ENCODE measurements at regions not wholly inside any gene's neighbourhood (a gene's known extent, or its start where the extent isn't known, plus 50 kb on each side); places are given as distances from the start of the nearest gene placed in this dataset.
"Not testable (repeated sequence)": the region's sequence is repeated elsewhere in the genome, so short reads cannot be mapped to it uniquely, and the experiment has no call there.

DNA sequence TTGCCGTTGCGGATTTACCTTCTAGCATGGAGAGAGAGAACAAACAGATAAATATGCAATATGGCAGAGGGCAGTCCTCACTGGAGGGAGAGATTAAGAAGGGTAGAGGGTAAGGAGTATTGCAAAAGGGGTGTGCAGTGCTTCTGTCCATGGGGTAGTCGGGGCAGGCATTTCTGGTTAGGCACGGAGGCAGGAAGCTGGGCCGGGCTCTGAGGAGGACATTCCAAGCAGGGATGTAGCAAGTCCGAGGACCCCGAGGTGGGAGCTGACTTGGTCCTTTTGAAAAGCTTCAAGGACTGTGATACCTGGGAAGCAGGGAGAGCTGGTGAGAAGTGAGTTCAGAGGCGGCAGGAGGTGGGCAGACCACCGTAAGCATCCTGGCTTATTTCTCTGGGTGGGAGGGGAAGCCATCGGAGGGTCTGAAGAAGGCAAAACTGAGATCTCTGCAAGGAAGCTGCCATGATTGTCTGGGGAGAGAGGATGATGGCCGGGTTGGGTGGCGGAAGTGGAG, 214.9 kb downstream of the FGF9 start:
- Mint-ChIP-seq H3K27me3 (ENCODE audit: low read depth) (peaks cover 10% of the 10 kb centered on the region), H3K9me3 (no peaks in the 10 kb centered on the region), H3K4me3 (no peak overlapping the region), H3K36me3 (ENCODE audit: low read depth) (no peaks in the 10 kb centered on the region), H3K27ac (no peak overlapping the region), H3K4me1 (peaks cover 29% of the 10 kb centered on the region)
- TF ChIP-seq, protein P1, sequence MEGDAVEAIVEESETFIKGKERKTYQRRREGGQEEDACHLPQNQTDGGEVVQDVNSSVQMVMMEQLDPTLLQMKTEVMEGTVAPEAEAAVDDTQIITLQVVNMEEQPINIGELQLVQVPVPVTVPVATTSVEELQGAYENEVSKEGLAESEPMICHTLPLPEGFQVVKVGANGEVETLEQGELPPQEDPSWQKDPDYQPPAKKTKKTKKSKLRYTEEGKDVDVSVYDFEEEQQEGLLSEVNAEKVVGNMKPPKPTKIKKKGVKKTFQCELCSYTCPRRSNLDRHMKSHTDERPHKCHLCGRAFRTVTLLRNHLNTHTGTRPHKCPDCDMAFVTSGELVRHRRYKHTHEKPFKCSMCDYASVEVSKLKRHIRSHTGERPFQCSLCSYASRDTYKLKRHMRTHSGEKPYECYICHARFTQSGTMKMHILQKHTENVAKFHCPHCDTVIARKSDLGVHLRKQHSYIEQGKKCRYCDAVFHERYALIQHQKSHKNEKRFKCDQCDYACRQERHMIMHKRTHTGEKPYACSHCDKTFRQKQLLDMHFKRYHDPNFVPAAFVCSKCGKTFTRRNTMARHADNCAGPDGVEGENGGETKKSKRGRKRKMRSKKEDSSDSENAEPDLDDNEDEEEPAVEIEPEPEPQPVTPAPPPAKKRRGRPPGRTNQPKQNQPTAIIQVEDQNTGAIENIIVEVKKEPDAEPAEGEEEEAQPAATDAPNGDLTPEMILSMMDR (IDR thresholded peaks at IDR 0.05; ENCODE audit: unreplicated experiment in 3 of 3) = no peak

DNA sequence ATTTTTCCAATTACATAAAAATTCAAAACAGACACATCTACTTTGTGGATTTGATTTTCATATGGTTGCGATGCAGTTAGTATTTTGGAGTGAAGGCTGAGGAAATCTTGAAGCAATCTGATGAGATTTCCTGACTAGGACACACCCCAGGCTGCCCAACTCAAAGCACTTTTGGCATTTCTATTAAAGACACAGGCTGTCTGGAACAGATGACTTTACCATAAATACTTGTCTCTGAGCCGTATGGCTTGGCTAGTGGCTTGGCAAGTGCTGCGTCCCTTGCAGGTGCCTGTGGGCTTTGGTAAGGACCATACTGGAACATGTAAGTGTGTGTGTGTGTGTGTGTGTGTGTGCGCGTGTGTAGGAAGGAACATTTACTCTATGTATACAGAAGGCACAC, 218.8 kb downstream of the FGF9 start:
- Mint-ChIP-seq H3K4me3 (no peak overlapping the region), H3K9me3 (no peaks in the 10 kb centered on the region), H3K27me3 (ENCODE audit: low read depth) (peaks cover 10% of the 10 kb centered on the region), H3K36me3 (ENCODE audit: low read depth) (no peaks in the 10 kb centered on the region), H3K4me1 (peaks cover 19% of the 10 kb centered on the region), H3K27ac (no peak overlapping the region)
- TF ChIP-seq, protein P1 (IDR thresholded peaks at IDR 0.05; ENCODE audit: unreplicated experiment in 3 of 3) = no peak

DNA sequence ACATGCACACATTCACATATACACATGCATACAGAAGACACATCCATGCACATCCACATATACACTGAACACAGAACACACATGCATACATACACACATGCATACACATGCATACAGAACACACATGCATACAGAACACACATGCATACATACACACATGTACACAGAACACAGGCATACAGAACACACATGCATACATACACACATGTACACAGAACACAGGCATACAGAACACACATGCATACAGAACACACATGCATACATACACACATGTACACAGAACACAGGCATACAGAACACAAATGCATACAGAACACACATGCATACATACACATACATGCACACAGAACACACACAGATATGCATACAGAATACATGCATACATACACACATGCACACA, 219.3 kb downstream of the FGF9 start:
- H3K36me3 Mint-ChIP-seq (ENCODE audit: low read depth); H3K4me3 Mint-ChIP-seq; H3K9me3 Mint-ChIP-seq; H3K27ac Mint-ChIP-seq: not testable (repeated sequence)
- Mint-ChIP-seq H3K27me3 (ENCODE audit: low read depth) (peaks cover 10% of the 10 kb centered on the region), H3K4me1 (peaks cover 24% of the 10 kb centered on the region)

DNA sequence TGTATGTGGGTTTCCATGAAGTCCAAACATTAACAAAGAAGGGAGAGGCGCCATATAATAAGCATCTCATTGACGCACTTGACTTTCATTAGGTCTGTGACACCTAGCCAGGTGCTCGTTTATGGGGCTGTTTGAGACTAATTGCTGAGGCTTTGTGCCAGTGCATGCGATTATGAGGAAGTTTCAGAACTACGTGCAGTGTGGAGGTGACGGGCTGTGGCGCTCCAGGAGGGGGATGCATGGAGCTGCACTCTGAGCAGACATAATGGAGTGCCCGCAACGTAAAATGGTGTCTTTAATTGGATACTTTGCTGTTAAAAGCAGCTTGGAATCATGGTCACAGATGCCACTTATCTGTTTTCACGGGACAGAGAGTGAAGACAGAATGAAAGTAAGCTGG, 223.2 kb downstream of the FGF9 start:
- TF ChIP-seq, protein P1 (IDR thresholded peaks at IDR 0.05; ENCODE audit: unreplicated experiment in 3 of 3) = no peak
- H3K4me3 Mint-ChIP-seq = no peak overlapping the region
- no peaks in the 10 kb centered on the region for H3K27me3 Mint-ChIP-seq (ENCODE audit: low read depth)
- peaks cover 36% of the 10 kb centered on the region for H3K4me1 Mint-ChIP-seq
- H3K9me3 Mint-ChIP-seq = no peaks in the 10 kb centered on the region
- H3K36me3 Mint-ChIP-seq (ENCODE audit: low read depth) = no peaks in the 10 kb centered on the region
- no peak overlapping the region for H3K27ac Mint-ChIP-seq

DNA sequence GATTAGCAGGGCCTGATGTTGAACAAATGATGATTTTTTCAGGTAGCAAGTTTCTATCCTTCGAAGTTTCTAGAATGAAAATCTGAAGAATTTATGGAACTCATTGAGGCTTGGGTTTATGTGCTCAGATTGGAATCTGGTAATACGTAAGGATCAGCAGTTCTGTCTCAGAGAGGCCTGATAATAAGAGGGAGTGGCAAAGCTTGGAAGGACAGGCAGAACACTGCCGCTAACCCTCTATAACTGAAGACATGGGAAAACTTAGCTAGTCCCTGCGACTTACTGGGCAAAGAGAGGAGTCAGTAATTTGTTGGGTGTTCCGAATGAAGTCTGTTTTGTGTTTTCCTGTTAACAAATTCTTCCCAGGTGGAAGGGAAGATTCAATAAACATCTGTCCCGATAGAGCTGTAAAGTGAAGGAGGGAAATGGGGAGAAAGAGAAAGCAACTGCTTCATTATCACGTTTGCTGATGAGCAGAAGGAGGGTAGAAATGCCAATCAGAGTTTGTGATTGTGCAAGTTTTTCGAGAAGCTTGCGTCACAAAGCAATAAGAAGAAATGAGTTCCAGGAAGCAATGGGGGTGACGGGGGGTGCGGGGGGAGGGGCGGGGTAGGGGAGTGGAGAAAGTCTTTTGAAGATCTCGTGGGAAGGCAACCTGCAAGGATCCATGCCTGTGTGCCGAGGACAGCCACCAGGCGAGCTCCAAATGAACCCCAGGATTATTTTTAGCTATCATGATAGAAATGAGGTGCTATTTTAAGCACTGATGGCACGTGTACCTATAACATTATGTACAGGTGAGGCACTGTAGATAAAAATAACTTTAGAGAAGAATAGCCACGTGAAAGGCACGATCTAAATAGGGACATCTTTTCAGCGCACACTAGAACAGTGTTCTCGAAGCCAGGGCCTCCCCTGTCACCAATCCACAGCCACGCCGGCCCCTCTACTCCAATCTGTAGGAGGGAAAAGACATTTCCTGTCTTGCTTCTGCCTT, 224.1 kb downstream of the FGF9 start:
- TF ChIP-seq, protein P1 (IDR thresholded peaks at IDR 0.05; ENCODE audit: unreplicated experiment in 3 of 3) = no peak
- H3K4me1 Mint-ChIP-seq = peaks cover 43% of the 10 kb centered on the region
- no peaks in the 10 kb centered on the region for H3K36me3 Mint-ChIP-seq (ENCODE audit: low read depth)
- H3K27me3 Mint-ChIP-seq (ENCODE audit: low read depth) = no peaks in the 10 kb centered on the region
- H3K27ac Mint-ChIP-seq = peak overlapping the region in 1 of 3 experiments; percentile 53
- peak overlapping the region in 1 of 3 experiments; percentile 3 for H3K4me3 Mint-ChIP-seq
- no peaks in the 10 kb centered on the region for H3K9me3 Mint-ChIP-seq

DNA sequence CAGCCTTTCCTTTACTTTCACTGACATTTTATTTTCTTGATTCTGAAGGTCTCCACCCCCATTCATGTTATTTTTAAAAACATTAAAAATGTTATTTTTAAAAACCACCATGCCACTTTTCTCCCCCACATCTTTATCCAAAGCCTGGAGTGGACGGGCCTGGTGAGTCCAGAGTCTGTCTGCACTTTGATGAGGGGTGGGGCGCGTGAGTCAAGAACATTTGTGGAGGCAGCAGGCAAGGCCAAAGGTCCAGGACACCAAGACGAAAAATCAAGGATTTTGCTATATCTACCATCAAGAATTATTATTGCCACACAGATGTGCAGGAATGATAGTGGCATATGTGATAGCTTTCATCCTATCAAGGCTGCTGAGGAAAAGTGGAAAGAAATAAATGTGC, 224.9 kb downstream of the FGF9 start:
- Mint-ChIP-seq H3K4me1 (peaks cover 43% of the 10 kb centered on the region), H3K27ac (no peak overlapping the region), H3K9me3 (no peaks in the 10 kb centered on the region), H3K4me3 (no peak overlapping the region), H3K27me3 (ENCODE audit: low read depth) (no peaks in the 10 kb centered on the region), H3K36me3 (ENCODE audit: low read depth) (no peaks in the 10 kb centered on the region)
- TF ChIP-seq, protein P1 (IDR thresholded peaks at IDR 0.05; ENCODE audit: unreplicated experiment in 3 of 3) = no peak

All from nephron (organoid).